ENCODE measurements at regions not wholly inside any gene's neighbourhood (a gene's known extent, or its start where the extent isn't known, plus 50 kb on each side); places are given as distances from the start of the nearest gene placed in this dataset.

DNA sequence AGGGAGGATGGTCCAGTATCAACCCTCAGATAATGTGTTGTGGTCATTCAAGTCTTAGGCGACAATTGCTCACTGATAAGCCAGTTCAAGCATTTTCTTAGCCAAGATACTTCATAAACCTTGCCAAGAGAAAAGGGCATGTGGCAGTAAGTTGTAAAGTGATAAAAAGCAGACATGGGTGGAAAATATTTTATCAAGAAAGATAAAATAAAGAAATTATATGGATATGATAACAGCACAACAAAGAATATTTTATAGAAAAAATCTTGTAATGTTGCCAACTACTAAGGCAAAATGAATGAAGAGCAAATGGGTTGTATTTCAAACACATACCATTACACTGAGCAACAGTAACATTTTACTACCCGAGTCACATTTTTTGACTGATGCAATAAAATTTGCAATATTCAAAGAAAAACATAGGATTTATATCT, 217.4 kb upstream of the PITX2 start:
- TF ChIP-seq, protein P1, sequence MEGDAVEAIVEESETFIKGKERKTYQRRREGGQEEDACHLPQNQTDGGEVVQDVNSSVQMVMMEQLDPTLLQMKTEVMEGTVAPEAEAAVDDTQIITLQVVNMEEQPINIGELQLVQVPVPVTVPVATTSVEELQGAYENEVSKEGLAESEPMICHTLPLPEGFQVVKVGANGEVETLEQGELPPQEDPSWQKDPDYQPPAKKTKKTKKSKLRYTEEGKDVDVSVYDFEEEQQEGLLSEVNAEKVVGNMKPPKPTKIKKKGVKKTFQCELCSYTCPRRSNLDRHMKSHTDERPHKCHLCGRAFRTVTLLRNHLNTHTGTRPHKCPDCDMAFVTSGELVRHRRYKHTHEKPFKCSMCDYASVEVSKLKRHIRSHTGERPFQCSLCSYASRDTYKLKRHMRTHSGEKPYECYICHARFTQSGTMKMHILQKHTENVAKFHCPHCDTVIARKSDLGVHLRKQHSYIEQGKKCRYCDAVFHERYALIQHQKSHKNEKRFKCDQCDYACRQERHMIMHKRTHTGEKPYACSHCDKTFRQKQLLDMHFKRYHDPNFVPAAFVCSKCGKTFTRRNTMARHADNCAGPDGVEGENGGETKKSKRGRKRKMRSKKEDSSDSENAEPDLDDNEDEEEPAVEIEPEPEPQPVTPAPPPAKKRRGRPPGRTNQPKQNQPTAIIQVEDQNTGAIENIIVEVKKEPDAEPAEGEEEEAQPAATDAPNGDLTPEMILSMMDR (conservative IDR thresholded peaks at IDR 0.05; ENCODE audit: low read length) = no peak
- no peak for TF ChIP-seq EZH2phosphoT487 (IDR thresholded peaks at IDR 0.05; ENCODE audit: borderline replicate concordance, low read depth, low read length)

All from OCI-LY7 (cell line).